H1 (cell line): ENCODE measurements at regions not wholly inside any gene's neighbourhood (a gene's known extent, or its start where the extent isn't known, plus 50 kb on each side); places are given as distances from the start of the nearest gene placed in this dataset.

ENCODE experiments used
- BACH1 ChIP-seq: IDR thresholded peaks from 2 replicates; pipeline ENCODE4 v1.6.1; 2012; ENCODE audit warnings: low read length, improper control_type of control experiment
- JUN ChIP-seq: IDR thresholded peaks from 2 replicates; pipeline ENCODE4 v1.6.1; 2011; ENCODE audit warnings: low read depth, mild to moderate bottlenecking, improper control_type of control experiment, low read length
- MAFK ChIP-seq: IDR thresholded peaks from 2 replicates; pipeline ENCODE4 v1.6.1; 2012; ENCODE audit warnings: low read depth, mild to moderate bottlenecking, improper control_type of control experiment, low read length
- POLR2A ChIP-seq, 2 experiments: IDR thresholded peaks; 1 replicate in 1 of 2; 2 replicates in 1 of 2; pipeline ENCODE4 v1.6.1; 2011; ENCODE audit warnings: low read depth in 2 of 2, low read length in 2 of 2, mild to moderate bottlenecking in 2 of 2; ENCODE audit errors: control extremely low read depth in 1 of 2
- RAD21 ChIP-seq, 2 experiments: IDR thresholded peaks in 1 of 2; conservative IDR thresholded peaks in 1 of 2; 2 replicates each; pipeline ENCODE4 v1.6.1; 2011; ENCODE audit warnings: low read depth in 2 of 2, low read length in 2 of 2, improper control_type of control experiment in 1 of 2, inconsistent platforms in 1 of 2, mild to moderate bottlenecking in 1 of 2, moderate library complexity in 1 of 2
- TF ChIP-seq, protein P1 (sequence below), 3 experiments: IDR thresholded peaks; 1 replicate in 2 of 3; 2 replicates in 1 of 3; pipeline versions ENCODE4 v1.5.1 to v1.6.1; 2011; ENCODE audit warnings: low read length in 3 of 3, mild to moderate bottlenecking in 3 of 3, inconsistent platforms in 2 of 3, low read depth in 1 of 3, moderate library complexity in 1 of 3; ENCODE audit not compliant: insufficient read depth in 1 of 3; ENCODE audit errors: control extremely low read depth in 1 of 3

DNA sequence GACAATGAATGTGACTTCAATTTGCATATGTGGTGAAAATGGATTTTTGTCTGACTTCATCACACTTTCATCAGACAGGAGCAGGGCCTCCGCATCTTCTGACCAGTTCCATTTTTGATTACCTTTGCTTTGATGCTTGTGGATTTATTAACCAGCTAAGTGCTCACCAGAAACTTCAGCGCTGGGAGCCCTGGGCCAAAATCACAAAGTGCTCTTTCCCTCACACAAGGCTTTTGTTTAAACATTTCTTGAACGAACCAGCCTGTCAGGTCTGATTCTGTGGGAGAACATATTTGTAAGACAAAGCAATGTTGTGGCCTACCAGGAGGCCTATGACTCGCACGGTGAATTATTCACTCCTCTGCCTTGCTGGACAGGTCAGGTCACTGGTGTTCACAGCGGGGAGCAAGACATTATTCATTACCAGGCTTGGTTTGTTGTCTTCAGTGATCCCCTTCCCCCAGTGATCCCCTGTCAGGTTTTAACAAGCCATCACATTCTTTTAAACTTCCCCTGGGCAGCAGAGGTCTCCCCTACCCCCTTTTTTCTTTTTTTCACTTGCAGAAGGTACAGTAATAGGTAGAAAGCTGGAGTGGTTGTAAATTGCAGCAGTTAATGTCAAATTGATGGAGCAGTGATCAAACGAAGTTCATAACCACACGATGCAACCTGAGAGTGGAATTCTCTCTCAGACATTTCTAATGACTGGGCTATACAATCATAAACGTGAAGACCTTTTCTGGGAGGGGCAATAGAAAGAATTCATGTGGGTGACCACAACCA lies 167.5 kb upstream of the PRICKLE1 start:
- no peak for TF ChIP-seq POLR2A (IDR thresholded peaks at IDR 0.05; ENCODE audit: control extremely low read depth in 1 of 2, low read depth in 2 of 2, low read length in 2 of 2)
- TF ChIP-seq, protein P1, sequence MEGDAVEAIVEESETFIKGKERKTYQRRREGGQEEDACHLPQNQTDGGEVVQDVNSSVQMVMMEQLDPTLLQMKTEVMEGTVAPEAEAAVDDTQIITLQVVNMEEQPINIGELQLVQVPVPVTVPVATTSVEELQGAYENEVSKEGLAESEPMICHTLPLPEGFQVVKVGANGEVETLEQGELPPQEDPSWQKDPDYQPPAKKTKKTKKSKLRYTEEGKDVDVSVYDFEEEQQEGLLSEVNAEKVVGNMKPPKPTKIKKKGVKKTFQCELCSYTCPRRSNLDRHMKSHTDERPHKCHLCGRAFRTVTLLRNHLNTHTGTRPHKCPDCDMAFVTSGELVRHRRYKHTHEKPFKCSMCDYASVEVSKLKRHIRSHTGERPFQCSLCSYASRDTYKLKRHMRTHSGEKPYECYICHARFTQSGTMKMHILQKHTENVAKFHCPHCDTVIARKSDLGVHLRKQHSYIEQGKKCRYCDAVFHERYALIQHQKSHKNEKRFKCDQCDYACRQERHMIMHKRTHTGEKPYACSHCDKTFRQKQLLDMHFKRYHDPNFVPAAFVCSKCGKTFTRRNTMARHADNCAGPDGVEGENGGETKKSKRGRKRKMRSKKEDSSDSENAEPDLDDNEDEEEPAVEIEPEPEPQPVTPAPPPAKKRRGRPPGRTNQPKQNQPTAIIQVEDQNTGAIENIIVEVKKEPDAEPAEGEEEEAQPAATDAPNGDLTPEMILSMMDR (IDR thresholded peaks at IDR 0.05; ENCODE audit: control extremely low read depth in 1 of 3, insufficient read depth in 1 of 3, low read depth in 1 of 3, low read length in 3 of 3), result no peak
- no peak for TF ChIP-seq BACH1
- TF ChIP-seq JUN, result peak; percentile 66; the same call in 1 of the 2 replicates
- TF ChIP-seq MAFK, result no peak
- TF ChIP-seq RAD21 (IDR thresholded peaks at IDR 0.05 in 1 of 2, conservative IDR thresholded peaks at IDR 0.05 in 1 of 2; ENCODE audit: low read depth in 2 of 2, low read length in 2 of 2), result peak; percentile 31 to 42
